ENCODE measurements at regions not wholly inside any gene's neighbourhood (a gene's known extent, or its start where the extent isn't known, plus 50 kb on each side); places are given as distances from the start of the nearest gene placed in this dataset.

- H3K9me3 ChIP-seq = no peaks in the 10 kb centered on the region
- 13 to 15% methylated on average over 1 of the region's 1 CpG for WGBS, 2 donors
- no peak overlapping the region for H3K27ac ChIP-seq
- no peak for DNase-seq
- H3K27me3 ChIP-seq = no peaks in the 10 kb centered on the region
- no peak for ATAC-seq
- intact Hi-C loops (cut with DNase I) = no loop called here
- no peaks in the 10 kb centered on the region for H3K36me3 ChIP-seq
- no peak for FAIRE-seq
- H3K4me1 ChIP-seq = no peaks in the 10 kb centered on the region
- H3K4me3 ChIP-seq = no peak overlapping the region
- TF ChIP-seq CTCF (IDR thresholded peaks at IDR 0.05) = no peak
These were observed 132.4 kb downstream of the CYP26B1 start for GRCh38 chr2:72015266-72015665.

GRCh38 chr2:72014831-72015230 is 132.8 kb downstream of the CYP26B1 start:
- no peaks in the 10 kb centered on the region for H3K9me3 ChIP-seq
- no peaks in the 10 kb centered on the region for H3K27me3 ChIP-seq
- FAIRE-seq (no peak), ATAC-seq (no peak), DNase-seq (no peak)
- no peak overlapping the region for H3K4me3 ChIP-seq
- intact Hi-C loops (cut with DNase I) = no loop called here
- WGBS, 2 donors = 89 to 100% methylated on average over 1 of the region's 1 CpG
- H3K36me3 ChIP-seq = no peaks in the 10 kb centered on the region
- H3K27ac ChIP-seq = no peak overlapping the region
- no peaks in the 10 kb centered on the region for H3K4me1 ChIP-seq
- TF ChIP-seq CTCF (IDR thresholded peaks at IDR 0.05) = no peak

- no peak for TF ChIP-seq CTCF (IDR thresholded peaks at IDR 0.05)
- no peaks in the 10 kb centered on the region for H3K4me1 ChIP-seq
- H3K4me3 ChIP-seq = no peak overlapping the region
- 79 to 87% methylated on average over 6 of the region's 6 CpGs for WGBS, 2 donors
- no peak for DNase-seq
- intact Hi-C loops (cut with DNase I) = no loop called here
- H3K27me3 ChIP-seq = no peaks in the 10 kb centered on the region
- no peaks in the 10 kb centered on the region for H3K36me3 ChIP-seq
- no peak for ATAC-seq
- no peak overlapping the region for H3K27ac ChIP-seq
- no peaks in the 10 kb centered on the region for H3K9me3 ChIP-seq
- no peak for FAIRE-seq
These were observed 133.9 kb downstream of the CYP26B1 start for GRCh38 chr2:72013726-72014125.

GRCh38 chr2:72012886-72013574 is 134.6 kb downstream of the CYP26B1 start:
- H3K36me3 ChIP-seq = no peaks in the 10 kb centered on the region
- H3K4me3 ChIP-seq = no peak overlapping the region
- H3K27me3 ChIP-seq = no peaks in the 10 kb centered on the region
- TF ChIP-seq CTCF (IDR thresholded peaks at IDR 0.05) = no peak
- DNase-seq (no peak), FAIRE-seq (no peak), ATAC-seq (no peak)
- no peak overlapping the region for H3K27ac ChIP-seq
- intact Hi-C loops (cut with DNase I) = no loop called here
- WGBS, 2 donors = 80 to 83% methylated on average over 9 of the region's 9 CpGs
- H3K4me1 ChIP-seq = no peaks in the 10 kb centered on the region
- no peaks in the 10 kb centered on the region for H3K9me3 ChIP-seq

GRCh38 chr2:72011791-72012190 is 135.9 kb downstream of the CYP26B1 start:
- Histone ChIP-seq H3K27ac (no peak overlapping the region), H3K4me1 (no peaks in the 10 kb centered on the region), H3K27me3 (no peaks in the 10 kb centered on the region), H3K36me3 (no peaks in the 10 kb centered on the region), H3K4me3 (no peak overlapping the region), H3K9me3 (no peaks in the 10 kb centered on the region)
- ATAC-seq = no peak
- no peak for DNase-seq
- FAIRE-seq = no peak
- WGBS, 2 donors = 66 to 70% methylated on average over 6 of the region's 6 CpGs
- intact Hi-C loops (cut with DNase I) = no loop called here
- TF ChIP-seq CTCF (IDR thresholded peaks at IDR 0.05) = no peak
